Upper lobe of left lung (tissue), 6 donors: ENCODE measurements at regions not wholly inside any gene's neighbourhood (a gene's known extent, or its start where the extent isn't known, plus 50 kb on each side); places are given as distances from the start of the nearest gene placed in this dataset.

ENCODE experiments used
- ATAC-seq, 2 donors: fragments of 200-7000 bp; cut with Tn5 transposase; one replicate each; pipeline ENCODE4 v1.9.1; 2022; ENCODE audit warnings: mild to moderate bottlenecking in 2 of 2, moderate library complexity in 2 of 2; ENCODE audit not compliant: low FRiP score in 2 of 2
- DNase-seq, 2 donors: peaks; one replicate each; pipeline ENCODE4 v3.0.0-alpha.2; 2019 to 2020
- H3K27ac ChIP-seq, 4 donors: fragments of 200-600 bp; sonication (generic); one replicate each; pipeline ENCODE4 v1.5.1; 2016 to 2019
- H3K27me3 ChIP-seq, 4 donors: fragments of 200-600 bp; sonication (generic); one replicate each; pipeline ENCODE4 v1.5.1; 2017 to 2019
- H3K36me3 ChIP-seq, 4 donors: fragments of 200-600 bp; sonication (generic); one replicate each; pipeline ENCODE4 v1.5.1; 2016 to 2019
- H3K4me1 ChIP-seq, 4 donors: fragments of 200-600 bp; sonication (generic); one replicate each; pipeline ENCODE4 v1.5.1; 2018 to 2019
- H3K4me3 ChIP-seq, 4 donors: fragments of 200-600 bp; sonication (generic); one replicate each; pipeline ENCODE4 v1.5.1; 2017 to 2019; ENCODE audit warnings: mild to moderate bottlenecking in 2 of 4, moderate library complexity in 1 of 4
- H3K9me3 ChIP-seq, 4 donors: fragments of 200-600 bp; sonication (generic); one replicate each; pipeline ENCODE4 v1.5.1; 2018 to 2019
- EP300 ChIP-seq, 4 donors: sonication (generic); formaldehyde crosslinking; IDR thresholded peaks; one replicate each; pipeline ENCODE4 v1.5.1; 2017; ENCODE audit warnings: antibody characterized with exemption in 4 of 4, control low read depth in 2 of 4
- POLR2A ChIP-seq, 4 donors: fragments of 450-650 bp; IDR thresholded peaks; one replicate each; pipeline ENCODE4 v1.5.1; 2016 to 2017; ENCODE audit warnings: antibody characterized with exemption in 4 of 4, mild to moderate bottlenecking in 2 of 4
- POLR2AphosphoS5 ChIP-seq, 2 donors: sonication (generic); formaldehyde crosslinking; IDR thresholded peaks; one replicate each; pipeline ENCODE4 v1.5.1; 2017; ENCODE audit warnings: antibody characterized with exemption in 2 of 2
- WGBS, 2 donors: methylation state at CpG; one replicate each; pipeline ENCODE4 v1.1.5; 2017 to 2018; 5-methylcytosine and 5-hydroxymethylcytosine counted together
- TF ChIP-seq, protein P1 (sequence below), 6 experiments: fragments of 450-650 bp in 4 of 6; fragments of 200-600 bp in 2 of 6; sonication (generic) in 2 of 6; IDR thresholded peaks; one replicate each; pipeline ENCODE4 v1.5.1; 2016 to 2019; ENCODE audit warnings: antibody characterized with exemption in 6 of 6
- donor health status: DM: no; HTN: no; CAD: no; lungs with moderate emphysema.
- donor health status: DM: no; HTN: yes; CAD: no; lungs with severe emphysema.

- no peak for DNase-seq
- no peak for ATAC-seq
- WGBS, 2 donors: 75 to 83% methylated on average over 7 of the region's 7 CpGs
- Histone ChIP-seq H3K36me3 (no peaks in the 10 kb centered on the region), H3K9me3 (no peaks in the 10 kb centered on the region), H3K27me3 (no peaks in the 10 kb centered on the region), H3K4me3 (no peak overlapping the region), H3K27ac (no peak overlapping the region), H3K4me1 (no peaks in the 10 kb centered on the region)
- TF ChIP-seq, protein P1, sequence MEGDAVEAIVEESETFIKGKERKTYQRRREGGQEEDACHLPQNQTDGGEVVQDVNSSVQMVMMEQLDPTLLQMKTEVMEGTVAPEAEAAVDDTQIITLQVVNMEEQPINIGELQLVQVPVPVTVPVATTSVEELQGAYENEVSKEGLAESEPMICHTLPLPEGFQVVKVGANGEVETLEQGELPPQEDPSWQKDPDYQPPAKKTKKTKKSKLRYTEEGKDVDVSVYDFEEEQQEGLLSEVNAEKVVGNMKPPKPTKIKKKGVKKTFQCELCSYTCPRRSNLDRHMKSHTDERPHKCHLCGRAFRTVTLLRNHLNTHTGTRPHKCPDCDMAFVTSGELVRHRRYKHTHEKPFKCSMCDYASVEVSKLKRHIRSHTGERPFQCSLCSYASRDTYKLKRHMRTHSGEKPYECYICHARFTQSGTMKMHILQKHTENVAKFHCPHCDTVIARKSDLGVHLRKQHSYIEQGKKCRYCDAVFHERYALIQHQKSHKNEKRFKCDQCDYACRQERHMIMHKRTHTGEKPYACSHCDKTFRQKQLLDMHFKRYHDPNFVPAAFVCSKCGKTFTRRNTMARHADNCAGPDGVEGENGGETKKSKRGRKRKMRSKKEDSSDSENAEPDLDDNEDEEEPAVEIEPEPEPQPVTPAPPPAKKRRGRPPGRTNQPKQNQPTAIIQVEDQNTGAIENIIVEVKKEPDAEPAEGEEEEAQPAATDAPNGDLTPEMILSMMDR (IDR thresholded peaks at IDR 0.05): no peak
- no peak for TF ChIP-seq EP300 (IDR thresholded peaks at IDR 0.05)
- TF ChIP-seq POLR2AphosphoS5 (IDR thresholded peaks at IDR 0.05): no peak
- TF ChIP-seq POLR2A (IDR thresholded peaks at IDR 0.05): no peak
These were observed 510.1 kb downstream of the TDRD15 start for GRCh38 chr2:21633911-21634310.

GRCh38 chr2:21640046-21640445, 516.3 kb downstream of the TDRD15 start:
- Histone ChIP-seq H3K36me3 (no peaks in the 10 kb centered on the region), H3K4me3 (no peak overlapping the region), H3K27ac (no peak overlapping the region), H3K9me3 (no peaks in the 10 kb centered on the region), H3K4me1 (no peaks in the 10 kb centered on the region), H3K27me3 (no peaks in the 10 kb centered on the region)
- ATAC-seq (no peak), DNase-seq (no peak)
- TF ChIP-seq EP300 (IDR thresholded peaks at IDR 0.05) (no peak), POLR2AphosphoS5 (IDR thresholded peaks at IDR 0.05) (no peak), POLR2A (IDR thresholded peaks at IDR 0.05) (no peak)
- TF ChIP-seq, protein P1 (IDR thresholded peaks at IDR 0.05): no peak
- WGBS, 2 donors: 62 to 76% methylated on average over 2 of the region's 2 CpGs

GRCh38 chr2:21642647-21643046, 518.9 kb downstream of the TDRD15 start:
- no peaks in the 10 kb centered on the region for H3K27me3 ChIP-seq
- no peaks in the 10 kb centered on the region for H3K36me3 ChIP-seq
- H3K9me3 ChIP-seq: no peaks in the 10 kb centered on the region
- TF ChIP-seq, protein P1 (IDR thresholded peaks at IDR 0.05): no peak
- TF ChIP-seq EP300 (IDR thresholded peaks at IDR 0.05) (no peak), POLR2A (IDR thresholded peaks at IDR 0.05) (no peak), POLR2AphosphoS5 (IDR thresholded peaks at IDR 0.05) (no peak)
- H3K4me1 ChIP-seq: no peaks in the 10 kb centered on the region
- no peak for DNase-seq
- WGBS, 2 donors: 80 to 82% methylated on average over 6 of the region's 6 CpGs
- no peak for ATAC-seq
- no peak overlapping the region for H3K4me3 ChIP-seq
- no peak overlapping the region for H3K27ac ChIP-seq

DNA sequence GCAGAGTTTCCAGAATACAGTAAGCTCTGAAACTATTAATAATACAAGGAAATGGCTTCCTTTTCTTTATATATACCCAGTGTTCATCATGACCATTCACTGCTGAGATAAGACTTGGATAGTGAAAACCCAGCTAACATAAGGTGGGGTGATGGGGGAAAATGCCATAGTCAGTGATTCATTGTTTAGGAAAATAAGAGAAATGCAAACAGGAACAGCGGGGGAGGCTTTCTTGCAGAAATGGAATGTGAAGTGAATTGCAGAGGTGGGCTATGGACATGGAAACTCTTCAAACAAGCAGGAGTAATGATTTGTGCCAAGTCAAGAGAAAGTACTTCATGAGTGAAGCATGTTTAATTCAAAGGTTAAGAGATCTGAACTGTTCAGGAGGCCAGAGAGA, 519.4 kb downstream of the TDRD15 start:
- no peak for ATAC-seq
- Histone ChIP-seq H3K4me3 (no peak overlapping the region), H3K27ac (no peak overlapping the region), H3K36me3 (no peaks in the 10 kb centered on the region), H3K9me3 (no peaks in the 10 kb centered on the region), H3K4me1 (no peaks in the 10 kb centered on the region), H3K27me3 (no peaks in the 10 kb centered on the region)
- TF ChIP-seq POLR2A (IDR thresholded peaks at IDR 0.05) (no peak), POLR2AphosphoS5 (IDR thresholded peaks at IDR 0.05) (no peak), EP300 (IDR thresholded peaks at IDR 0.05) (no peak)
- TF ChIP-seq, protein P1 (IDR thresholded peaks at IDR 0.05): no peak
- WGBS, 2 donors: 69 to 74% methylated on average over 1 of the region's 1 CpG
- no peak for DNase-seq

GRCh38 chr2:21644266-21644665, 520.5 kb downstream of the TDRD15 start:
- Histone ChIP-seq H3K36me3 (no peaks in the 10 kb centered on the region), H3K9me3 (no peaks in the 10 kb centered on the region), H3K4me3 (no peak overlapping the region), H3K4me1 (no peaks in the 10 kb centered on the region), H3K27me3 (no peaks in the 10 kb centered on the region), H3K27ac (no peak overlapping the region)
- DNase-seq (no peak), ATAC-seq (no peak)
- WGBS, 2 donors: 75 to 92% methylated on average over 1 of the region's 1 CpG
- TF ChIP-seq POLR2A (IDR thresholded peaks at IDR 0.05): no peak
- TF ChIP-seq, protein P1 (IDR thresholded peaks at IDR 0.05): no peak
- no peak for TF ChIP-seq EP300 (IDR thresholded peaks at IDR 0.05)
- TF ChIP-seq POLR2AphosphoS5 (IDR thresholded peaks at IDR 0.05): no peak
